HG02973 (cell line): ENCODE measurements at regions not wholly inside any gene's neighbourhood (a gene's known extent, or its start where the extent isn't known, plus 50 kb on each side); places are given as distances from the start of the nearest gene placed in this dataset.

Experiments used
- ATAC-seq: cut with Tn5 transposase; IDR thresholded peaks from one replicate; pipeline ENCODE4 v1.9.1; 2021; ENCODE audit warnings: moderate library complexity; ENCODE audit not compliant: unreplicated experiment

DNA sequence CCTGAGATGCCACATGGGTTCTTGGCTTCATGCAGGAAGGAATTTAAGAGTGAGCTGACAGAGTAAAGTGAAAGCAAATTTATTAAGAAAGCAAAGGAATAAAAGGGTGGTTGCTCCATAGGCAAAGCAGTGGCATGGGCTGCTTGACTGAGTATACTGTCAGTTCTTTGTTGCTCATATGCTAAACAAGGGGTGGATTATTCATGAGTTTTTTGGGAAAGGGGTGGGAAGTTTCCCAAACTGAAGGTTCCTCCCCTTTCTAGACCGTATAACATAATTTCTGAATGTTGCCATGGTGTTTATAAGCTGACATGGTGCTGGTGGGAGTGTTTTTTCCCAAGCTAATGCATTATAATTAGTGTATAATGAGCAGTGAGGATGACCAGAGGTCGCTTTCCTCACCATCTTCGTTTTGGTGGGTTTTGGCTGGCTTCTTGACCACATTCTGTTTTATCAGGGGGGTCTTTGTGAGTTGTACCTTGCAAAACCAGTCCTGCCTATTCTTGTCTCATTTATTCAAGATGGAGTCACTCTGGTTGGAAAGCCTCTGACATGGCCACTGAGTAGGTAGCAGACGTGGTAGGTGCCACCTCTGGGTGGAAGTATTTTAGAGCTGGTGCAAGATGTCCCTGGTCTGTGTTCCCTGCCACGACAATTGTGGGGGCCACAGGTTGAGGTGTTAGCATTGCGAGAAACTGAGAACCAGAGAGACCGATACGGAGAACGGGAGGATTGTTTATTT lies 107.5 kb upstream of the SDK1 start:
- ATAC-seq = no peak

DNA sequence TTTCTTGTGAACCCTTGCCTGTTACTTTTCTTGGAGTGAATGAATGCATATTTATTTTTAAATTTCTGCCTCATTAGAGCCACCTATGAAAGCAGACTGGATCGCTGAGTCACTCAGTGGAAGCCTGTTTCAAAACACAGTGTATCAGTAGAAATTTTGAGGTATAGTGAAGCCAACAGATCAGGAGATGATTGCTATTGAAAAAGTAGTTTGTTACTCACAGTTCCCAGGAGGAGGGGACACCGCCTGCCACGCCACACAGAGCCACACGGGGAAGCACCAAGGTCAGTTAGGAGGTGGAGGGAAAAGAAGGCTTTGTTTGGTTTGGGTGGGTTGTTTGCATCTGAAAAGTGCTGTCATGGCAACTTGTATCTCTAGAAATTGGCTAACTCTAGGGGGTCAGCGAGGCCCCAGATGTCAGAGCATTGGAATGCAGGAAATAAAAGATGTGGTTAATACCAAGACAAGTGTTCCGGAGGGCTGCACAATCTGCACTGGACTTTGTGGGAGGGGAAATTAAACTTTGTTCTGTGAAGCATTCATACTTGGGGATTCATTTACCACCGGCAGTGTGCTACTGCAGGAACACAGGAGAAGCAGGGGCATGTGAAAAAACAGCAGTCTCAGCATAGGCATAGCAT lies 106.4 kb upstream of the SDK1 start:
- no peak for ATAC-seq

DNA sequence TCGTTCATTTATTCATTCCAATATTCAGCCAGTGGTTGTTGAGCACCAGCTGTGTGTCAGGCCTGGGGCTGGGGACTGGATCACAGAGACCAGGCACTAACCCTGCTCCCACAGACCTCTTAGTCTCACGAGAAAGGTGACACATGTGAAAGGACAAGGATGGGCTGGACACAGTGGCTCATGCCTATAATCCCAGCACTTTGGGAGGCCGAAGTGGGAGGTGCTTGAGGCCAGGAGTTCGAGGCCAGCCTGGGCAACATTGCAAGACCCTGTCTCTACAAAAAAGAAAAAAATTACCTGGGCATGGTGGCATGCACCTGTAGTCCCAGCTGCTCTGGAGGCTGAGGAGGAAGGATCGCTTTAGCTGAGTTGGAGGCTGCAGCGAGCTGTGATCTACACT lies 105.9 kb upstream of the SDK1 start:
- ATAC-seq = no peak

DNA sequence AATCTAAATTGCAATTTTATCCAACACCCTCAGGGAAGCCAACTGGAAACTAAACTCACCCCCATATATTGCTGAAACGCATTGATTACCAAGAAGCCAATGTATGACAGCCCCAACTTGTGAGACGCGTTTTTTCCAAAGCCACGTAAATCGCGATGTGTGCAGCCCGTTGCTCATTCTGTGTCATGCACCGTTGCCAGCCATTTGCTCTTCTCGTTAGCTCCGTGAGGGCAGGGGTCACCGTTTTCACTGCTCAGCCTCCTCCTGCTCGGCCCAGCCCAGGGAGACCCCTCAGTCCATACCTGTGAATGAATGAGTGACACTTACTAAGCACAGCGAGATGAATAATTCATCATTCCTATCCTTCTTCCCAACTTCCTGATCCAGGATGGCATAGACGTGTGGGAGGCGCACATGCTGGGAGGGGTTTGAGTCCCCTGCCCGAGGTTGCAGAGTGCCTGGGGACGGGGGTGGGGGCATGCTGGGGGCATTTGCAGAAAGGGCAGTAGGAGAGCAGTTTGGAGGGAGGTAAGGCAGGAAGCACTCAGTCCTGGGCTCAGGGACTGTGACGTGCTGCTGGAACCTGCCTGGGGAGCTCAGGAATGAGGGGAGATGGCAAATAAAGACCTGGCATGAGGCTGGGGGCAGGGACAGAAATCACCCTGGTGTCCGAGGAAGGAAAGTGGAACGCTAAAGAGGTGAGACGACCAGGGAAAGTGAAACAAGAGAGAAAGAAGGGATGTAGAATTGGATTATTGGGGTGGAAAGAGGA lies 104.2 kb upstream of the SDK1 start:
- ATAC-seq = no peak

- no peak for ATAC-seq
Measured at GRCh38 chr7:3197567-3198213, 103.4 kb upstream of the SDK1 start.

GRCh38 chr7:3198316-3198715 lies 102.7 kb upstream of the SDK1 start:
- ATAC-seq = no peak

DNA sequence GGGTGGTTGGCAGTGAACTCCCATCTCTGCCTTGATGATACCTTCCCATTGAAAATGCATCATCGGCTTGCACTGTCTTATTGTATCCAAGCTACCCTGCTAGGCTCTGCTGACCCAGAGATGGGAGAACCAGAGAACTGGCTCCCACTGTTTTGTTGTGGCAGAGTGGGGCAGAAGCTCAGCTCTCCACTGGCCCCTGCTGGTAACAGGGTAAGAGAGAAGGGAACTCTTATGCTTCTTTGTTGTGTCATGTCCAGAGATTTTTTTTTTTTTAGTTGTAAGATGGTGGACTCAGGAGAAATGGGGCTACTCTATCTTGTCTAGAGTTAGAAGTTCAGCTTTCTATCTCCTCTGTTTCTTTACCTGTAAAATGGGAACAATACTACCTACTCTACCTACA lies 100.5 kb upstream of the SDK1 start:
- no peak for ATAC-seq

DNA sequence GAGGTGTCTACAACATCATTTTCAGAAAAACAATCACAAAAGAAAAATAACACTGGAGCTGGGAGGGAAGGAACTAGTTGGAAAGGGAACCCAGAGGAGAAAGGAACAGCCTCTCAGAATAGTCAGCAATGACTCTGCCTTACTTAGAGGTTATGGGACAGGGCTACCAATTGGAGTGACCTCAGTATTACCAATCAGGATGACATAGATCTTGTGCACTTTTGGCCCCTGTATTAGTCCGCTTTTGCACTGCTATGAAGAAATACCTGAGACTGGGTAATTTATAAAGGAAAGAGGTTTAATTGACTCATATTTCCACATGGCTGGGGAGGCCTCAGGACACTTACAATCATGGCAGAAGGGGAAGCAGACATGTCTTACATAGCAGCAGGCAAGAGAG lies 99.7 kb upstream of the SDK1 start:
- ATAC-seq = no peak

DNA sequence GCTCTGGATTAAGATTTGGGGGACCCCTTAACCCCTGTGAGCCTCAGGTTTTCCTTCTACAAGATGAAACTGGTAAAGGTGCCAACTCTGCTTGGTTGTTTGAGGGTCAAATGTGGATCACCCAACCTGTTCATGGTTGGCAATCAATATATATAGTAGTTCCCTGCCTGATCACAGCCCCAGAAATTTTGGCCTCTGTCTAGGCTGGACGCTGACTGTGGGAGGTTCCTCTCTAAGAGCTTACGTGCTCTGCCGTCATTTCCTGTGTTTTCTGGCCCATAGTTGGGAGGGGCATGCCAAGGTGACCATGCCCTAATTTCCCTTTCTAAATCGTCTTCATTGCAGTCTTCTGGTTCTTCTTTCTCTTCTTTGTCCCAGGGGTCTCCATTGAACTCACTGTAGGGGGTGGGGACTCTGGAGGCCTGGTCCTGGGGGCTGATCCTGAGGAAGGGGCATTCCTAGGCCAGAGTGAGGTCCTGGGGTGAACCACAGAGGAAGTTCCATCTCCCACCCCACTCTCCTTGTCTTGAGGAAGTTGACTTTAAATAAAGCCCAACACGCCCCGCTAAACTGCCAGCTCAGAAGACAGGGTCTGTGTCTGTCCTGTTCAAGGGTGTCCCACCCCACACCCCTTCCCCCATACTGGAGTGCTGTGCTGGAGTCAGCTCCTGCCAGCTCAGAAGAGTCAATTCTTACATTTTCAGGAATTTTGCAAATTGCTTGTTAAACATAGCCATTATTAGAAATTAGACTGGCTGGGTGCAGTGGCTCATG lies 98.9 kb upstream of the SDK1 start:
- ATAC-seq = no peak

- ATAC-seq = no peak
Measured at GRCh38 chr7:3204526-3204925, 96.5 kb upstream of the SDK1 start.

DNA sequence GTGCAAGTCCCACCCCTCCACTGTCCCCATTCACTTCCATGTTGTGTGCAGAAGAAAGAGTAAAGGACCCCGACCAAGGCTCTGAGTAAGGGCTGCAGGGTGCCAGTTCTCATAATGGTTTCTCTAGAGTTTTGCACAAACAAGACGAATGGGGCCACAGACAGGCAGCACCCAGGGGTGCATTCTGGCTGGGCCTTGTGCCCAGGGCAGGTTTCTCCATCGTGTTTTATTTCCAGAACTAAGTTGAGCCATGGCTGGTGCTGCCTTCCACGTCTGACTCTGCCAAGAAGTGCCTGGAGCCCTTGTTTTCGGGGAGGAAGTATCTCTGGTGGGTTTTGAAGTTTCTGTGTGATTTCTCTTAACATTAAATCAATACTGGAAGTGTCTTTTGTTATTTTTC lies 95.0 kb upstream of the SDK1 start:
- no peak for ATAC-seq

DNA sequence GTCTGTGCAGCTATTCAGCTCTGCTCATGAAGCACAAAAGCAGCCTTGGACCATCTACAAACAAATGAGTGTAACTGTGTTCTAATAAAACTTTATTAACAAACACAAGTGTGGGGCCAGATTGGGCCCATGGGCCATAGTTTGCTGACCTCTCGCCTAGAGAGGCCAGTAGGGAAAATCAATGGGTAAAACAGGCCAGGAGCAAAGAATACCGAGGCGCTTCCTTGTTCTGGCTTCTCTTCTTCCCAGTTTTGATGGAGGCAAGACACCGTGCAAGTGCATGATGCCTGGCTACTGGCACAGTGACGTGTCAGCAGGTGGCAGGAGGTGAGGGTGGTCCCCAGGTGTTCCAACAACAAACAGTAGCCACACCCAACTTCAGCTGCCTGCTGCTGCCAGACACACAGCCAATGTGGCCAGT lies 94.3 kb upstream of the SDK1 start:
- no peak for ATAC-seq

DNA sequence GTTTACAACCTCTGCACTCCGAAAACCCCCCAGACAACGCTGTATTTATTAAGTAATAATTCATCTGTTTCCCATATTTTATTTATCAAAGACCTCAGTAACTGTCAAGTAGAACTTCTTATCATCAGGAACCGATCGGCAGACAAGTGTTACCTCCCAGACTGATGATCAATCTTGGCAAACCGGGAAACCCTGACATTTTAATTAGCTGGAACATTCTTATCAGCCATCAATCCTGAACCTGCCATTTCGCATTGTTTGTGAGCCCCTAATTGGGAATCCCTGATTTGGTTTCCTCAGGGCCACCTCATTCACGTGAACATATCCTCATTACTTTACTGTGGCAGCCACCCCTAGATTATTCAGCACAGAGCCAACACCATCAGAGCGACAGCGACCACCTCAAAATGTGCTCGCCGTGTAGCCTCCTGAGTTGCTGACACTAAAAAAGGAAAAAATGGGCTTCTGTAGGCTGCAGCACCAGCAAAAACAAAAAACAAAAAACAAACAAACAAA lies 93.6 kb upstream of the SDK1 start:
- ATAC-seq = no peak

GRCh38 chr7:3210531-3210930 lies 90.5 kb upstream of the SDK1 start:
- ATAC-seq = no peak

GRCh38 chr7:3214090-3214413 lies 87.0 kb upstream of the SDK1 start:
- no peak for ATAC-seq

DNA sequence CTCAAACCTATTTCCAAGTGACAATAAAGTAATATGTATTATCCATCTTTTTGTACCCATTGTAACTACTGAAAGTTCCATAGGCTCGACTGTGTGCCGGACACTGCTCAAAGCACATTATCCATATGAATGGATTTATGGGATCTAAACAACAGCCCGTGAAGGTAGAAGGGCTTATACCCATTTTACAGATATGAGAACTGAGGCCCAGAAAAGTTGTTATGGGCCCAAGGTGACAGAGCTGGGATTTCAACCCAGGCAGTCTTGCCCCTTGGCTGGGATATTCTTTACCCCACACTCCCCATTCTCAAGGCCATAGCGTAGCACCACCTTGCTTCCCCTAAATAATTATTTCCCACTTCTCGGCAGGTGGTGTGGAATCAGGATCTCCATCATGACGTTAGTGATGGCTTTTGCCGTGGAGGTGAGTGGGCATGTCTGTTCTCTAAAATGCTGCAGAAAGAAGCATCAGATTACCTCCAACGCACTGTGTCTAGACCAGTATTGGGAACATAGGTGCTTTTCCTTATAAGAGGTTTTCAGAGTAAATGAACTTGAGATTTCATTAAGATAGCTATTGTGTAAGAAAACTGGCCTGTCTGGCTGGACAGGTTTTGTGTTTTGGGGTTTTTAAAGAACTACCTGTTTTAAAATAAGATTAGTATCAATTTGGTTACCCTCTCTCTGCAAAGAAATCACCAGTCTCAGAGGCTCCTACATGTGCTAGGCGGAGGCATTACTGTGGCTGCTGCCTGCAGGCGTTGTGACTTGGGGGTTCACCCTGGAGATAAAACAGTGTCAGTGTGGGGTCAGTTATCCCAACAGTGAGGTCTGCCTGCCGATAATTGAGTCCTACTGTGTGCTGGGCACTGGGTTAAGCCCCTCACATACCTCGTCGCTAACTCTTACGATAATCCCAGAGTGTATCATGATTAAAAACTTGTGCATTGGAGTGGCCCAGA lies 85.1 kb upstream of the SDK1 start:
- no peak for ATAC-seq

GRCh38 chr7:3217166-3217565 lies 83.9 kb upstream of the SDK1 start:
- ATAC-seq = no peak

DNA sequence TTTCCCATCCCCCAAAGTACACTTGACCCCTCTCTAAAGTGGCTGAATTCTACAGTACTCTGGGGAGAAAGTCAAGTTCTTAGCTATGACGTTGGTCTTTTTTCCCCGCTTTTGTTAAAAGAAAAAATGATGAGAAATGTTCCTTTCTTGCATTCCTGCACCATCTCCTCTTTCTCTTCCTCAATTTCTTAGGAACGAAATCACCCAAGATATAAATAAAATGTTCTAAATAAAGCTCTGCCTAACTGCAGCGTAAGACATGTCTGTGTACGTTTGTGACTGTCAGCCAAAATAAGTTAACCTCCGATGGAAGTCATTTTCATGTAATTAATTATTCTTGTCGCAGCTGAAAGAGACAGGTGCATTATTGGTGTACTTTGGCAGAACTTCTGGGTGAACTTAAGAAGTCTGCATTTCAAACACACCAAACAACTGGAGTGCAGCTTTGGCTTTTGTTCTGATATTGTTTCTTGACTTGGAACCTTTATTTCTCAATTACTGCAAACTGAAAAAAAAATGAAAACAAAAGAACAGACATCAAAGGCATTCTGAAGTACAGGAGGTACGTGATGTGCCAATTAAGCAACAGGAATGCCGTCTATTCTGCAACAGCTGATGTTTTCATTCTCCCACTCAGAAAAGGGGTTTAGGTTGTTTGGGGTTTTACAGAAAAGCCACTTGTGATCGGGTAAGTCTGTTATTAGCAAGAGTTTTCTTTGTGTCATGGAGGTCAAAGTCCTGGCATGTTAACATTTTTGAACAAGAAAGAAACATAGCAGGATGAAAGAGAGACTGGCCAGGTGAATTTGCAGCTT lies 82.4 kb upstream of the SDK1 start:
- ATAC-seq = no peak
